ENCODE measurements at regions not wholly inside any gene's neighbourhood (a gene's known extent, or its start where the extent isn't known, plus 50 kb on each side); places are given as distances from the start of the nearest gene placed in this dataset.

DNA sequence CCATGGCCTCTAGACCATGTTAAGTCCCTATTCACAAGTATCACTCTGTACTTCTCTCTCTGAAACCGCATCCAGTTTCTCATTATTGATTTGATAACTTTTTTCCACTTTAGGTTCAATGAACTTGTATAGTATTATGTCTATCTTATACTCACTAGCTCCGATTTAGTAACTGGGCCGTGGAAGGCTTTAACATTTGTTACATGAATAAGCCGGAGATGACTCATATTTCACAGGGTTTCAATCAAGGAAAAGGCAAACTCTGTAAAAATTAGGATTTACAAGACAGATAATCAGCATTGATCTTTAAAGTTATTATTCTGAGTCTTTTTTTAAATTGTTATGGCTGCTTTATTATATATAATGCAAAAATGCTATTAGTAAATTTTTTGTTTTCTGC is 662.2 kb upstream of the CNTN5 start:
- Histone ChIP-seq H2AFZ (ENCODE audit: insufficient read depth, low read depth, low read length, poor library complexity, severe bottlenecking) (no peak overlapping the region), H3K4me1 (ENCODE audit: control insufficient read depth in 2 of 2, insufficient read depth in 2 of 2, low read length in 2 of 2) (no peaks in the 10 kb centered on the region), H3K79me2 (ENCODE audit: control insufficient read depth, insufficient read depth, low read length) (no peaks in the 10 kb centered on the region), H3K36me3 (replicated peaks in 1 of 2; ENCODE audit: control extremely low read depth in 1 of 2, control insufficient read depth in 1 of 2, extremely low read depth in 1 of 2, insufficient read depth in 2 of 2, low read length in 1 of 2) (no peaks in the 10 kb centered on the region), H3K27ac (ENCODE audit: low read length in 2 of 2) (no peak overlapping the region), H4K20me1 (ENCODE audit: control insufficient read depth, insufficient read depth, low read length, poor library complexity, severe bottlenecking) (no peaks in the 10 kb centered on the region), H3K27me3 (replicated peaks in 1 of 4; ENCODE audit: control extremely low read depth in 1 of 4, control insufficient read depth in 3 of 4, insufficient read depth in 4 of 4, low read length in 3 of 4) (no peaks in the 10 kb centered on the region), H3K4me2 (replicated peaks; ENCODE audit: low read depth, low read length, poor library complexity, severe bottlenecking) (no peak overlapping the region), H3K9ac (ENCODE audit: low read length) (no peak overlapping the region), H3K4me3 (ENCODE audit: control extremely low read depth in 1 of 5, extremely low read depth in 1 of 5, insufficient read depth in 1 of 5, low read depth in 2 of 5, low read length in 4 of 5) (no peak overlapping the region), H3K9me3 (ENCODE audit: control extremely low read depth in 1 of 3, control insufficient read depth in 2 of 3, insufficient read depth in 1 of 3, low read length in 2 of 3) (peaks cover 0 to 6% (median 1%) of the 10 kb centered on the region in 3 donors)
- H3K27me3 Mint-ChIP-seq = no peaks in the 10 kb centered on the region
- no peak for ATAC-seq (ENCODE audit: low read depth)
- H3K4me1 Mint-ChIP-seq = no peaks in the 10 kb centered on the region
- H3K27ac Mint-ChIP-seq = no peak overlapping the region
- POLR2A ChIA-PET = no interaction called here
- intact Hi-C loops (cut with micrococcal nuclease) = no loop called here
- WGBS (ENCODE audit: insufficient coverage) = no CpG with 5 or more reads among the region's 4 CpGs
- CTCF ChIA-PET = no interaction called here
- H3K9me3 Mint-ChIP-seq (ENCODE audit: insufficient read depth) = no peaks in the 10 kb centered on the region
- DNase-seq = no peak
- TF ChIP-seq, protein P1, sequence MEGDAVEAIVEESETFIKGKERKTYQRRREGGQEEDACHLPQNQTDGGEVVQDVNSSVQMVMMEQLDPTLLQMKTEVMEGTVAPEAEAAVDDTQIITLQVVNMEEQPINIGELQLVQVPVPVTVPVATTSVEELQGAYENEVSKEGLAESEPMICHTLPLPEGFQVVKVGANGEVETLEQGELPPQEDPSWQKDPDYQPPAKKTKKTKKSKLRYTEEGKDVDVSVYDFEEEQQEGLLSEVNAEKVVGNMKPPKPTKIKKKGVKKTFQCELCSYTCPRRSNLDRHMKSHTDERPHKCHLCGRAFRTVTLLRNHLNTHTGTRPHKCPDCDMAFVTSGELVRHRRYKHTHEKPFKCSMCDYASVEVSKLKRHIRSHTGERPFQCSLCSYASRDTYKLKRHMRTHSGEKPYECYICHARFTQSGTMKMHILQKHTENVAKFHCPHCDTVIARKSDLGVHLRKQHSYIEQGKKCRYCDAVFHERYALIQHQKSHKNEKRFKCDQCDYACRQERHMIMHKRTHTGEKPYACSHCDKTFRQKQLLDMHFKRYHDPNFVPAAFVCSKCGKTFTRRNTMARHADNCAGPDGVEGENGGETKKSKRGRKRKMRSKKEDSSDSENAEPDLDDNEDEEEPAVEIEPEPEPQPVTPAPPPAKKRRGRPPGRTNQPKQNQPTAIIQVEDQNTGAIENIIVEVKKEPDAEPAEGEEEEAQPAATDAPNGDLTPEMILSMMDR (IDR thresholded peaks at IDR 0.05) = no peak
- TF ChIP-seq EZH2 (IDR thresholded peaks at IDR 0.05; ENCODE audit: borderline replicate concordance, insufficient read depth, low read depth, low read length, poor library complexity, severe bottlenecking) = no peak
- no peak overlapping the region for H3K4me3 Mint-ChIP-seq

DNA sequence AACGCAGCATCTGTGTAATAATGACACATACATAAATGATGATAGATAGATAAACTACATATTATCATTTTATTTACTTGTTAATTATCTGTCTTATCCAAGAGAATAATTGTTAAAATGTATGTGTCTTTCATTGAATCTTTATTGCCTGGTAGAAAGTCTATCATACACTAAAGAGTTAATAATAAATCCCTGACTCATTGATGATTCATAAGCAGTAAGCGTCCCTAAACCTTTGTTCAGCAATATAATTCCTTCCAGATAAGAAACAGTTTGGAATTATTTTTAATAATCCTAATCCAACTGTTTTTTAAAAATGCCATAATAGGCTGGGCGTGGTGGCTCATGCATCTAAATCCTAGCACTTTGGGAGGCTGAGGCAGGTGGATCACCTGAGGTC is 655.6 kb upstream of the CNTN5 start:
- H3K79me2 ChIP-seq (ENCODE audit: control insufficient read depth, insufficient read depth, low read length) = no peaks in the 10 kb centered on the region
- no peaks in the 10 kb centered on the region for H3K4me1 Mint-ChIP-seq
- WGBS (ENCODE audit: insufficient coverage) = no CpG with 5 or more reads among the region's 3 CpGs
- ChIA-PET POLR2A (no interaction called here), CTCF (no interaction called here)
- ATAC-seq (ENCODE audit: low read depth) = no peak
- peaks cover 0 to 1% (median 0%) of the 10 kb centered on the region in 3 donors for H3K9me3 ChIP-seq (ENCODE audit: control extremely low read depth in 1 of 3, control insufficient read depth in 2 of 3, insufficient read depth in 1 of 3, low read length in 2 of 3)
- H3K27me3 ChIP-seq (replicated peaks in 1 of 4; ENCODE audit: control extremely low read depth in 1 of 4, control insufficient read depth in 3 of 4, insufficient read depth in 4 of 4, low read length in 3 of 4) = no peaks in the 10 kb centered on the region
- no peak overlapping the region for H3K27ac Mint-ChIP-seq
- no peaks in the 10 kb centered on the region for H3K36me3 ChIP-seq (replicated peaks in 1 of 2; ENCODE audit: control extremely low read depth in 1 of 2, control insufficient read depth in 1 of 2, extremely low read depth in 1 of 2, insufficient read depth in 2 of 2, low read length in 1 of 2)
- no peaks in the 10 kb centered on the region for H3K9me3 Mint-ChIP-seq (ENCODE audit: insufficient read depth)
- H4K20me1 ChIP-seq (ENCODE audit: control insufficient read depth, insufficient read depth, low read length, poor library complexity, severe bottlenecking) = no peaks in the 10 kb centered on the region
- no peak overlapping the region for H3K27ac ChIP-seq (ENCODE audit: low read length in 2 of 2)
- intact Hi-C loops (cut with micrococcal nuclease) = no loop called here
- H3K4me3 ChIP-seq (ENCODE audit: control extremely low read depth in 1 of 5, extremely low read depth in 1 of 5, insufficient read depth in 1 of 5, low read depth in 2 of 5, low read length in 4 of 5) = no peak overlapping the region
- no peak for DNase-seq
- H3K27me3 Mint-ChIP-seq = no peaks in the 10 kb centered on the region
- no peak overlapping the region for H3K4me2 ChIP-seq (replicated peaks; ENCODE audit: low read depth, low read length, poor library complexity, severe bottlenecking)
- H3K9ac ChIP-seq (ENCODE audit: low read length) = no peak overlapping the region
- H3K4me1 ChIP-seq (ENCODE audit: control insufficient read depth in 2 of 2, insufficient read depth in 2 of 2, low read length in 2 of 2) = no peaks in the 10 kb centered on the region
- no peak for TF ChIP-seq EZH2 (IDR thresholded peaks at IDR 0.05; ENCODE audit: borderline replicate concordance, insufficient read depth, low read depth, low read length, poor library complexity, severe bottlenecking)
- TF ChIP-seq, protein P1 (IDR thresholded peaks at IDR 0.05) = no peak
- no peak overlapping the region for H3K4me3 Mint-ChIP-seq
- no peak overlapping the region for H2AFZ ChIP-seq (ENCODE audit: insufficient read depth, low read depth, low read length, poor library complexity, severe bottlenecking)
